ENCODE measurements at regions not wholly inside any gene's neighbourhood (a gene's known extent, or its start where the extent isn't known, plus 50 kb on each side); places are given as distances from the start of the nearest gene placed in this dataset.
"Not testable (repeated sequence)": the region's sequence is repeated elsewhere in the genome, so short reads cannot be mapped to it uniquely, and the experiment has no call there.

DNA sequence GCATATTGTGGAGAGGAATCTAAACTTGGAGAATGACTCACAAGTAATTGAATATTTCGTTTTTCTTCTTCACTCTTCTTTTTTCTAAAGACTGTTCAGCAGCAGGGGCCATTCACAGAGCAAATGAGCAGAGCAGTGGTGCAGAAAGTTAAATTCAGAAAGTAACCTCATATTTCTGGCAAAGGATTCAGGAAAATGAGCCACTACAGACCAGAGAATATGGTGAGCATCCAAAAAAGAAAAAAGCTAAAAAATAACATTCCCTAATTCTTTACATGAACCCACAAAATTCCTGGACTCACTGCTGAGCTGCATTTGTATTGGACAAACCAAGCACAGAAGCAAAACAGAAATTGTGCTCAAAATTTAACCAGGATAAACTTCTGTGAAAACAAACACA is 1486.8 kb upstream of the C9orf72 start:
- no peak for DNase-seq

DNA sequence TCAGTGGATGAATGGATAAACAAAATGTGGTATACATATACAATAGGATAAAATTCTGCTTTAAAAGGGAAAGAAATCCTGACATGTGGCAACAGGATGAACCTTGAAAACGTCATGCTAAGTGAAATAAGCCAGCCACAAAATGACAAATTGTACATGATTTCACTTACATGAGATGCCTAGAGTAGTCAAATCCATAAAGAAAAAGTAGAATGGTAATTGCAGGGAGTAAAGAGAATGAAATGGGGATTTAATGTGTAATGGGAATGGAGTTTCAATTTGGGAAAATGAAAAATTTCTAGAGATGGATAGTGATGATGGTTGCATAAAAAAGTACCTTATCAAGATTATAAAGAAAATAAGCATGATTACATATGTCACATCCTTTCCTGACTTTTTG is 1489.2 kb upstream of the C9orf72 start:
- DNase-seq: no peak

DNA sequence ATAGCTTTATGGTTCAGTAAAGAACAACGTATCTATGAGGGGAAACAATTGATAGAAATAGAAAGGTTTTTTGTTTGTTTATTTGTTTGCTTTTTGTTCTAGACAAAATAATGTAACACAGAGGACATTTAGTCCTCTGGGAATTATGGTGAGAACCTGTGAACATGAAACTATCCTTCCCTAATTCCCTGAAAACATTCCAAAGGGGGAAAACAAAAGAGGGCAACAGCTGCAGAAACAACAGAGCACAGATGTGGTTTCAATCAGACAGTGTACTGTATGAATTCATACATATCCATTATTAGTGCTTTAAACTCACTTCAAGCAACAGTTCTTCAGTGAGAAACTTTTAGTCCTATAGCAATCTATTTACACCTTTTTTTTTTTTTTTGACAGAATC is 1489.8 kb upstream of the C9orf72 start:
- DNase-seq: no peak

DNA sequence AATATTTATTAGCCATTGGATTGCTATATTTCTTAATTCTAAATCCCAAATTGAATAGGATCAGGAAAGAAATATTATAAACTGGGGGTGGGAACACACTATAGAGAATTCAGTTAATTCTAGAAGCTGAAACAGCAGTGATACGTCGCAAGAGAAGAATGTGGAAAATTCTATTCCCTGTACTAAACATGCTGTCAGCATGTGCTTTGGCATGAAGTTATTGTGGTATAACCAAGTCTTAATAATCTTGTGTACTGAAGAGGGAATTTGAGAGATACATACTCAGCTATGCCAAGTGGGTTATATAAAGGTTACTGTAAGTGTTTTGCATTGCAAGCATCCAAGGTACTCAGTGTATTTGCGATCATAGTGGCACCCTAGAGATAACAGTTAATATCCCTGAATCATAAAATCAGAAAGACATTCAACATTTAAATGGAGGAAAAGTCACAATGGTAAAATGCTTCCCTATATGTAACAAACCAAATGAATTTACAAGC is 1492.9 kb upstream of the C9orf72 start:
- no peak for DNase-seq

DNA sequence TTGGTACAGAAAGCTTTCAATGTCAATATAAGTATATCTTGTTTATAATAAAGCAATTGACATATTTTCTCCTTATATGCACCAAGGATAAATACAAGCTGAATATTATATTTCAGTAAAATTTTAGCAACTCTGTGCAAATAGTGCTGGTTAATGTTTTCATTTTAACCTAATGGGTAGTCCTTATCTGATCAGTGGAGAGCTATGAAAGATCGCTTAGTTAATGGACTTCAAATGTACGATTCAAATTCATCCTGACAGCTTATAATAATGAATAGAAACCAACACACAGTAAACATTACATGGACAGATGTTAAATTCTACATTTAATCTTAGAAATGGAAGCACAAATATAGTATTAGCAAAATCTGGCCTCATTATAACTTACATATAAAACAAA is 1495.2 kb upstream of the C9orf72 start:
- no peak for DNase-seq

DNA sequence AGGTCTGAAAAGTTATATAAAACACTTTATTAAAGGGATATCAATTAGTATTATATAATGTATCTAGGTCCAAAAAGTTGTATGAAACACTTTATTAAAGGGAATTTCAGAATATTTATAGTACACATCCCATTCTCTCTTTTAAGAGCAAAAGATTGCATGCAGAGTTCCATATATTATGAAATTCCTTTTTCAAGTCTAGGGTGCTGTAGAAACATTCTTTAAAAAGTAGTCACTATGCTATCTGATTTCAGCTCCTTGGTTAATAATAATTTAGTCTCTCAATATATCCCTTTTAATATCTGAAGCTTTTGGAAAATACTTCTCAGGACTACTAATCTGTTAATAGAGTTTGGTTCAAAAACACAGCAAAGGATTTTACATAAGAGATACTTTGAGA is 1496.1 kb upstream of the C9orf72 start:
- no peak for DNase-seq

DNA sequence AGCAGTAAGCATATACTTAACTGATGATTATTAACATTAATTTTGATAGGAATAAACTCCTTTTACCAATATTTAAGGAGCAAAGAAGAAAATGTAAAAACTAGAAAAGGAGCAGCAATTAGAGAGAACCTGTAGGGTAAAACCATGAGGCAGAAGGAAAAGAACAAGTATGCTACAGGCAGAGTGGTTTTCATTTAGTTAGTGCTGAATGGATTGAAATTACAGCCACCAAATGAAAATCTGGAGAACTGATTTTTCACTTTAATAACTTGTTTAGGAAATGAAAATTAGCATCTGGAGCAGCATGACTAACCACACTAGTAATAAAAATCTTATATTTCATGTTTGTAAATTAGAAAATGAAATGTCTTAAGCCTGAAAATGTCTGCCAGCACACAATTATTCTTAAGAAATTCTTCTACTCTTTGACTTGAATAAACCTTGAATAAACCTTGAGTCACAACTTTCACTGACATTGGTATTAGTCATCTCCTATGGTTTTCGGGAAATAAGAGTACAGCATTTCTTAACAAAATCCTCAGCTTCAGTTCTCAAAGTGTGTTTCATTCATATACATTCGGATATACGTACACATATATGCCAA is 1504.9 kb upstream of the C9orf72 start:
- DNase-seq: no peak

DNA sequence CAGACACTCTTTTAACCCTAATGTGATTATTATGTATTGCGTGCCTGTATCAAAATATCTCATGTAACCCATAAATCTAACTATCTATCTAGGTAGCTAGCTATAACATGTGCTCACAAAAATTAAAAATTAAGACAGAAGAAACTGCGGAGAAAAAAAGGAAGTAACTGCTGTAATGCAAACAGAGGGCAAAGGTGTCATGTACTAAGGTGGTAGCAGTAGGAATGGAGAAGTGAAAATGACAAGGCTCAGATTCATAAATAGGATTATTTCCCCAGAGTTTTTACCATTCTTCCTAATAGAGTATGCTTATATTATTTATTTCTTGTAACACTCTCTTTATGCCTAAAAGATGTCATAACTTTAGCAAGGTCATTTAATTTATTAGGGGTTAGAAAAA is 1527.5 kb upstream of the C9orf72 start:
- no peak for DNase-seq

DNA sequence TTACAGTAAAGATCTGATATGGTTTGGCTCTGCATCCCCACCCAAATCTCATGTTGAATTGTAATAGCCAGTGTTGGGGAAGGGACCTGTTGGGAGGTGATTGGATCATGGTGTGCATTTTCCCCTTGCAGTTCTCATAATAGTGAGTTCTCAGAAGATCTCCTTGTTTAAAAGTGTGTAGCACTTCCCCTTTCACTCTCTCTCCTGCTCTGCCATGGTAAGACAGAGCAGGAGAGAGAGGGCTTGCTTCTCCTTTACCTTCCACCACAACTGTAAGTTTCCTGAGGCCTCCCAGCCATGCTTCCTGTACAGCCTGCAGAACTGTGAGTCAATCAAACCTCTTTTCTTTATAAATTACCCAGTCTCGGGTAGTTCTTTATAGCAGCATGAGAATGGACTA is 1530.9 kb upstream of the C9orf72 start:
- peak; percentile 2 for DNase-seq

DNA sequence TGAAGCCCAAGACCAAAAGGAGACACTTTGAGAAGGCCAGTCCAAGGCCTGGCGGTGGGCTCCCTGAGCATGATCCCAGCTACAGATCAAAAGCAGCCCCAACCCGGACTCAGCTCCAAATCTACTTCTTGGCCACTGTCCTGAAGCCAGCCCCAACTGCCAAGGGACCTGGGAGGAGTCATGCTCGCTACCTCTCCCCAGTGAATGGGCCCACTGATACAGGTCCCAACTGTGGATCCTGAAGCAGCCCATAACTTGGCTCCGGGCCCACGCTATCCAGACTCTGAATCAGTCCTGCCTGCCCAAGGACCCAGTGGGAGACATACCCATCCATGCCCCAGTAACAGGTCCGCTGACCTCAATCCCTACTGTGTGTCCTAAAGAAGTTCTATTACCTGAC is 1545.3 kb upstream of the C9orf72 start:
- no peak for DNase-seq

DNA sequence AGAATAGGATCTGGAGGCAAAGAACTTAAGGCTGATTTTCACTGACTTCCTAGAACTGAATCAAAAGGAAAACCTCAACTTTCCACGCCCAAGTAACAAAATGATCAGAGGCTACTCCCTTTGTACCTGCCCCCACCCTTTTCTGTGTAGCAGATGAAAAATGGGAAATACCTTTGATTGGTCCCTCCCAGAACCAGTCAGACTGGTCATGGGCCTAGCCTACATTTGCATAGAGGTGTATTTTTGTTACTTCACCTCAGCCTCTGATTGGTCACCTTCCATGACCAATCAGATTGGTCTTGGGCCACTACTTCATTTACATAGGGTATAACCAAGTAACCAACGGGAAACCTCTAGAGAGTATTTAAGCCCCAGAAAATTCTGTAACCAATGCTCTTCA is 1553.5 kb upstream of the C9orf72 start:
- DNase-seq: no peak

DNA sequence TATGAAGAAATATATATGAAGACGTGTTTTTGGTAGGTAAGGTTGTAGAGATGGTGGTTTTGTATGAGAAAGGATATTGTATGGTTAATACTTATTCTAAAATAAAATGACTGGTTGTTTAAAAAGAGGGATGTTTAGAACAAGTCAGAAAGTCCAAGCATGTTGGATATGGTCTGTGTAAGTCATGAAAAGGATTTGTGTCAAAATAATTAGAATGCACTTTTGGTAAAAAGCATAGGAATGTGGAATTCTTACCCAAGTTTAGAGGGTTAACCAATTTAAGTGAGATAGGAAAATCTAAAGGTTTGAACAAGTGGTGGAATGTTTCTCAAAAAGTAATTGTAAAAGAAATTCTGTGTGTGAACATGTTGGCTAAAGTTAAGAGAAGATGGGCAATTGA is 1556.5 kb upstream of the C9orf72 start:
- DNase-seq: peak; percentile 1

DNA sequence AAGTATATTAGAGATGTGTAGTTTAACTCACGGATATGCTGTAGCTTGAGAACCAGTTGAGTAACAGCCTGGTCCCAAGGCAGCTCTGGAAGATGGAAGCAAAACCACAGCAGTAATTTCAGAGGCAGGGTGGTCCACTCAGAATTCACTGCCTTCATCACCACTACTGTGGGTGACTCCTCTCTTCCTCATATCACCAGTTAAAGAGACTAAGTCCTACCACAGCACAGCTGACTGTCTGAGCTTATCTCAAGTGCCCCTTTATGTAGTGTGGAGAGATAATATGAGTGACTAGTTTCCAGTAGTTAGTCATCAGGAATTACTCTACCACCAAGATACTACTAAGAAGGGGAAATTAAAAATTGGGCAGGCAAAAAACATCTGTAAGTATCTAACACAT is 1571.2 kb upstream of the C9orf72 start:
- no peak for DNase-seq

DNA sequence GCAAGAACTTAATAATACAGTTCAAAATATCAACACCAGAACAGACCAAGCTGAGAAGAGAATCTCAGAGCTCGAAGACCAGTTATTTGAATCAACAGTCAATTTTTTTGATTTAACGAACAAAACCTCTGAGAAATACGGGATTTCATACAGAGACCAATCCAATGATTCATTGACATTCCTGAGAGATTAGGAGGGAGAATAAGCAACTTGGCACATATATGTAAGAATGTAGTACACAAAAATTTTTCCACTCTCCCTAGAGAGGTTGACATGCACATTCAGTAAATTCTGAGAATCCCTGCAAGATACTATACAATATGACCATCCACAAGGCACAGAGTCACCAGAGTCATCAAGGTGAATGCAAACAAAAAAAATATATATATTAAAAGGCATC is 1577.3 kb upstream of the C9orf72 start:
- no peak for DNase-seq

DNA sequence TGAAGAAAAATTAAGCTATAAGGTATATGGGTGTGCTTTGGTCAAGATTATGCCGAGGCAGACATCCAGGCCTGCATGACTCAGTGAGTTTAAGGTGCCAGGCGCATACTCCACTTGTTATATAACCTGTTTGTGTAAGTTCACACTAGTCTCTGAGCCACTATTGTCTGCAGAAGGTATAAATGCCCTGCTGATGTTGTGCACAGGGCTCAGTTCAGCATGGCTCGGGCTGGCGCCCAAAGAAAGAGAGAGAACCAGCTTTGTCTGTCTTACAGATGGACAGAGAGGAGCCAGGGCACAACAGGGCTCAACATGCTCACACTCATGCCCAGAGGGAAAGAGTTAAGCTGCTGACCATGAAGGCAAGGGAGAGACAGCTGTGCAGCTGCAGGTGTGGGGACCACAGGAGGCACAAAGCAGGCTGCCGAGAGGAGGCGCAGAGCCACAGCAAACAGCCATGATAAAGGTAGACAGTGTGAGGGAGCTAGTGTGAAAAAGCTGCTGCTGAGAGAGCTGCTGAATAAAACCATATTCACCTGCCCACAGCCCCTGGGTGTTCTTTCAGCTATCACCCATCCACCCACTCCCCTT is 1587.6 kb upstream of the C9orf72 start:
- no peak for DNase-seq

DNA sequence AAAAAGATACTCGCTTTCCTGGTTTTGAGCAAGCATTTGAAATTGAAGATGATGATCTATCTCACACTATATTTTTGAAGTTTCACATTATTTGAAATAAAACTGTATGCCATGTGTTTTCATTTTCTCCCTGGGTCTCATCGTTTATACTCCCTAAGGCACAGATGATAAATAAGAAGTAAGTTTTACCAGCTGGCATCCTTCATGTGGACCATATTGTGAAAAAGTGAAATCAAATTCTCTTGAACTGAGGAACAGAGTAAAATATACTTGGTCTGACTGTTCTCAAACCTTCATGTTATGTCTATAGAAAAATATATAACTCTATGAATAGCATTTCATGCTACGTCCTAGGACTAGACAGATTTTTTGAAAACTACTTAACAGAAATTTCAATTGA is 1600.9 kb upstream of the C9orf72 start:
- DNase-seq: no peak

DNA sequence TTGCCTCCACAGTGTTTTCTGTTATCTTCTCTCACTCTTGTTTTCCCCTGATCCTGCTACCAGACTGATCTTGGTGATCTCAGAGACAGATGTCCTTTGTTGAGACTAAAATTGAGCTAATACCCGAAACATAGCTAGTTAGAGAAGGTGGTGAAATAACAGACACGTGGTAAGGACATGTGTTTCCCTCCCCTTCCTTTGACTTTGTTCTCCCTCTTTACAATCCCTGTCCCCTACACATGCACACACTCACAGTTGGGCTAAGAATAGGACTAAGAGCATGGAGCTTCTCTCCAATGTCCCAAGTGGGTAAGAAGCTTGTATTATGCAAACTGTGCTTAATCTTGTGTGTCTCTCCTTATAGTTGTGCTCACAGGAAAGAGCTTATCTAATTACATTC is 1603.0 kb upstream of the C9orf72 start:
- no peak for DNase-seq

DNA sequence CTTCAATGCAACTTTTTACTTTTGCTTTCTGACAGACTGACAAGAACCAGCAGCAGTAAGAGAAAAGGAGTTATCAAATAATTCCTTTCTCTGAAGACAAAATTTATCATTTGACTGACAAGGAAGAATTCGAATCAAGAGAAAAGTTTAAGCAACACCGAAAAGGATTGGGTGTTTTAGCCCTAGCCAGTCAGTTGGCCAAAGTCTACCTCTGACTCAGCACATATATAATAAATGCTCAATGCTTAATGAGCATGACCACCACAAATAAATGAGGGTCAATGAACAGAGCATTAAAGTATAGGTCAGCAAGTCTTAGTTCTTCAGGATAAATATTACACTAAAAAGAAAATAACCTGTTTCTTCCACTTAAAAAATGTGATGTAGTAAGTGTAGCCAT is 1603.5 kb upstream of the C9orf72 start:
- no peak for DNase-seq

DNA sequence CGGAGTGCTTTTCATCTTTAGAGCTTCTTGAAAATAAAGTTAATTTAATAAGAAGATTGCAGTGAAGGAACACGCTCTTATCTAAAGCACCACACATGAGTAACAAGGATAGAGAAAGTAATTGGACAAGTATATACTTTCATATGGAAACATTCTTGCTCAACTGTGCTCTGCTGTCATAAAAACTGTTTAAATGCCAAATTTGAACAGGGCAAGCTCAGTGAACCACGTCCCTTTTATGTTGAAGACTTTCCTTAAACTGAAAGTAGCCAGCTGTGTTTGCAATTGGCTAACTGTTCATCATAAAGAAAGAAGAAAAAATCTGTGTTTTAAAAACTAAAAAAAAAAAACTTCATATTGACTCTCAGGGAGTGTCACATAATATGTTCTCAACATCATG is 1610.7 kb upstream of the C9orf72 start:
- no peak for DNase-seq

DNA sequence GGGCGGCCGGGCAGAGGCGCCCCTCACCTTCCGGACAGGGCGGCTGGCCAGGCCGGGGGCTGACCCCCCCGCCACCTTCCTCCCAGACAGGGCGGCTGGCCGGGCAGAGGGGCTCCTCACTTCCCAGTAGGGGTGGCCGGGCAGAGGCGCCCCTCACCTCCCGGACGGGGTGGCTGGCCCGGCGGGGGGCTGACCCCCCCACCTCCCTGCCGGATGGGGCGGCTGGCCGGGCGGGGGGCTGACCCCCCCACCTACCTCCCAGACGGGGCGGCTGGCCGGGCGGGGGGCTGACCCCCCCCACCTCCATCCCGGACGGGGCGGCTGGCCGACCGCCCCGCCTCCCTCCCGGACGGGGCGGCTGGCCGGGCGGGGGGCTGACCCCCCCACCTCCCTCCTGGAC is 1615.5 kb upstream of the C9orf72 start:
- not testable (repeated sequence) for DNase-seq

DNA sequence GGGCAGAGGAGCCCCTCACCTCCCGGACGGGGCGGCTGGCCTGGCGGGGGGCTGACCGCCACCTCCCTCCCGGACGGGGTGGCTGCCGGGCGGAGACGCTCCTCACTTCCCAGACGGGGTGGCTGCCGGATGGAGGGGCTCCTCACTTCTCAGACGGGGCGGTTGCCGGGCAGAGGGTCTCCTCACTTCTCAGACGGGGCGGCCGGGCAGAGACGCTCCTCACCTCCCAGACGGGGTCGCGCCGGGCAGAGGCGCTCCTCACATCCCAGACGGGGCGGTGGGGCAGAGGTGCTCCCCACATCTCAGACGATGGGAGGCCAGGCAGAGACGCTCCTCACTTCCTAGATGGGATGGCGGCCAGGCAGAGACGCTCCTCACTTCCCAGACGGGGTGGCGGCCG is 1615.9 kb upstream of the C9orf72 start:
- DNase-seq: not testable (repeated sequence)

DNA sequence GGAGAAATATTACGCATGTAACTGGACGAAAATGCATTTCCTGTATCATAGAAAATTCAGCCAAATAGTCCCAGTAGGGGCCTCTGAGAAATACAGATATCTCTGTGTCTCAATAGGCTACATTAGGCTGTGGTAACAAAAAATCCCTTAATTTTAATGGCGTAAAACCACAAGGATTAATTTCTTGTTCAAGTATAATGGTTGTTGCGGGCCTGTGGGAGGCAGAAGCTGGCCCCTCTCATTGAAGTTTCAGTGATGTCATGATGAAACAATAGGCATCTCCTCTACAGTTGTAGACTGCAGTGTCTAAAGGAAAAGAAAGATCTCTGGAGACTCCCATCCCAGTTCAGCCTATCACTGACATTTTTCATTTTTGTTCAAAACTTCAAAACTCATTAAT is 1625.6 kb upstream of the C9orf72 start:
- DNase-seq: no peak

DNA sequence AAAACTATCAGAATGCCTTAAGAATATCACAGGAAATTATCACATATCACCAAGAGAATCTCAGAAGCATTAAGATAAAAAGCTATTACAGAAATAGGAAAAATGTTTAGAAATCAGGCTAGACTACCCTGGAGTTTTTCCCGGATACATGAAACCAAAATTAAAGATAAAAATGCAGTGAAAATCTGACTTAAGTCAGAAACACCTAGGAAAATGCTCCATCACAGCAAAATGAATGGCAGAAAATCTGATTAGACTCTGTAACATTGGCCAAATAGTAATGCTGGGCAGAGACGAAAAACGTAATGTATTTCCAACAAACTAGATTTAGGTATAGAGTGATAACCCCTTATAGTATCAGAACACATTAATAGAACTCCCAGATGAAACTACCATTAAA is 1626.7 kb upstream of the C9orf72 start:
- no peak for DNase-seq

DNA sequence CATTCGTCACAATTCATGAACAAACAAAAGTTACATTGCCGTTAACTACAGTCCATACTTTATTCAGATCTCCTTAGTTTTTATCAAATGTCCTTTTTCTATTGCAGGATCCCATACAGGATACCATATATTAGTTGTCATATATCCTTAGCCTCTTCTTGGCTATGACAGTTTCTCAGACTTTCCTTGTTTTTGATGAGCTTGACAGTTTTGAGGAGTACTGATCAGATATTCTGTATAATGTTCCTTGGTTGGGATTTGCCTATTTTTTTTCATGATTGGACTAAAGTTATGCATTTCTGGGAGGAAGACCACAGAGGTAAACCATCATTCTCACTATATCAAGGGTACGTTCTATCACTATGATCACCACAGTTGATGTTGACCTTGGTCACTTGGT is 1627.4 kb upstream of the C9orf72 start:
- no peak for DNase-seq

DNA sequence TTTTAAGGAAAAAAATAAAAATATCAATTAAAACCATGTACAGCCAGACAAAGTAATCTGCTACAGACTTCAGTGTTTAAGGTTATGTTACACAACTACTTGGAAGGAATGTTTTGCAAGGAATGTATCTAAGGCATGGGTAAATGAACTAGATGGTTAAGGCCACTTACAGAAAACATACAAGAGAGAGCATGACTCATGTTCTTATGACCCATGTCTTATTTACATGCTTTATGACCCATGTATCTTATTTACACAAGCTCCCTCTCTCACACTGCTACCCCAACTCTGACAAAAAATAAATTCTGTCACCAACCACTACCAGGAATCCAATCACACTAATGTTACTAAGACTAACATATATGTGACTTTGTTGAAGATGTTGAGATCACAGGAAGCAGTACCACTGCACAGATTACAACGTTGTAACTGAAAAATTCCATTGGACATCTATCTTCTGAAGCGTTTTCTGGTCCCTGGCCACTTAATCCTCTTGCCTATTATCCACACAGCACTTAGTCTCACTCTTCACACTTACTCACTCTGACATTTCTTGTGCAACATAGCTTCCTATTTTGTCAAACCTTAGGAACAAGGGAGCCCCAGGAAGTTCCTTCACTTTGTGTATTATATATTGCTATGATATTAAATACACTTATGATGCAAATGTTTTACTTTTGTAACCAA is 1630.1 kb upstream of the C9orf72 start:
- no peak for DNase-seq
